ENCODE measurements at regions not wholly inside any gene's neighbourhood (a gene's known extent, or its start where the extent isn't known, plus 50 kb on each side); places are given as distances from the start of the nearest gene placed in this dataset.

DNA sequence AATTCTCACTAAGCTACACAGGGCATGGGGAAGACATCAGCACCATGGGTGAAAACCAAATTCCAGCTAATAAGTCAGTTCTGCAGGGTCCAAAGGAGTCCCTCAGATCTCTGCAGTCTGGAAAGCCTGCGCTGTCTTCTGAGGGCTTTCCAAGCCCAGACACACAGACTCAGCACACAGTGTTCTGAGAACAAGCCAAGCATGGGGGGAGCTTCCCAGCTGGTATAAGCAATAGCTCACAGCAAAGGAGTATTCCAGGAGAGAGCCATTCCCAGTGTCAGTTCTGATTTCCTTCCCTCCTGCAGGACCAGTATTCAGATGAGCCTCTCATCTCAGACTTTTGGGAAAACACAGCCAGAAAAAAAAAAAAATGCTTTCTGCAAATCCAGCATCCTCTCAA lies 370.8 kb downstream of the TNS1 start:
- no peak for DNase-seq (ENCODE audit: insufficient read length, low spot score)
- FAIRE-seq, result no peak
- TF ChIP-seq, protein P1, sequence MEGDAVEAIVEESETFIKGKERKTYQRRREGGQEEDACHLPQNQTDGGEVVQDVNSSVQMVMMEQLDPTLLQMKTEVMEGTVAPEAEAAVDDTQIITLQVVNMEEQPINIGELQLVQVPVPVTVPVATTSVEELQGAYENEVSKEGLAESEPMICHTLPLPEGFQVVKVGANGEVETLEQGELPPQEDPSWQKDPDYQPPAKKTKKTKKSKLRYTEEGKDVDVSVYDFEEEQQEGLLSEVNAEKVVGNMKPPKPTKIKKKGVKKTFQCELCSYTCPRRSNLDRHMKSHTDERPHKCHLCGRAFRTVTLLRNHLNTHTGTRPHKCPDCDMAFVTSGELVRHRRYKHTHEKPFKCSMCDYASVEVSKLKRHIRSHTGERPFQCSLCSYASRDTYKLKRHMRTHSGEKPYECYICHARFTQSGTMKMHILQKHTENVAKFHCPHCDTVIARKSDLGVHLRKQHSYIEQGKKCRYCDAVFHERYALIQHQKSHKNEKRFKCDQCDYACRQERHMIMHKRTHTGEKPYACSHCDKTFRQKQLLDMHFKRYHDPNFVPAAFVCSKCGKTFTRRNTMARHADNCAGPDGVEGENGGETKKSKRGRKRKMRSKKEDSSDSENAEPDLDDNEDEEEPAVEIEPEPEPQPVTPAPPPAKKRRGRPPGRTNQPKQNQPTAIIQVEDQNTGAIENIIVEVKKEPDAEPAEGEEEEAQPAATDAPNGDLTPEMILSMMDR (IDR thresholded peaks at IDR 0.05; ENCODE audit: insufficient read depth, missing control alignments), result no peak

GRCh38 chr2:217631115-217631514 lies 371.7 kb downstream of the TNS1 start:
- no peak for FAIRE-seq
- TF ChIP-seq, protein P1 (IDR thresholded peaks at IDR 0.05; ENCODE audit: insufficient read depth, missing control alignments), result no peak
- no peak for DNase-seq (ENCODE audit: insufficient read length, low spot score)

GRCh38 chr2:217629347-217629746 lies 373.4 kb downstream of the TNS1 start:
- no peak for FAIRE-seq
- TF ChIP-seq, protein P1 (IDR thresholded peaks at IDR 0.05; ENCODE audit: insufficient read depth, missing control alignments), result no peak
- DNase-seq (ENCODE audit: insufficient read length, low spot score), result no peak

DNA sequence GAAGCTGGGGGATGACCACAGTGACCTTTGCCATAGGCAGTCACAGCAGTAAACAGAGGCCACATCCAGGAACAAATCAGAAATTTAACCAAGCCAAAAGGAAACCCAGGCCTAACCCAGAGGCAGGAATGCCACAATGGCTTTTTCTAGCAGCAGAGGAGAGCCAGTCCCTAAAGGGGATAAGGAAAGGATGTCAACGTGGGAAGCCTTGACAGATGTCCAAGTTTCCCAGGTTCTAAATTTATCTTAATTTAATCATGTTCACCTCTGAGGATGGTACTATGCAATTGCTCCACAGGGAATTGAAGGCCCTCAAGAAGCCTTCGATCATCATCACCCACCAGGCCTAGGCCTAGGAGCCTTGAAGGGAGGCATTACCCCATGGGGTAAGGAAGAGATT lies 374.7 kb downstream of the TNS1 start:
- TF ChIP-seq, protein P1 (IDR thresholded peaks at IDR 0.05; ENCODE audit: insufficient read depth, missing control alignments), result no peak
- DNase-seq (ENCODE audit: insufficient read length, low spot score) (no peak), FAIRE-seq (no peak)

GRCh38 chr2:217626926-217627325 lies 375.9 kb downstream of the TNS1 start:
- FAIRE-seq (no peak), DNase-seq (ENCODE audit: insufficient read length, low spot score) (no peak)
- TF ChIP-seq, protein P1 (IDR thresholded peaks at IDR 0.05; ENCODE audit: insufficient read depth, missing control alignments), result no peak

DNA sequence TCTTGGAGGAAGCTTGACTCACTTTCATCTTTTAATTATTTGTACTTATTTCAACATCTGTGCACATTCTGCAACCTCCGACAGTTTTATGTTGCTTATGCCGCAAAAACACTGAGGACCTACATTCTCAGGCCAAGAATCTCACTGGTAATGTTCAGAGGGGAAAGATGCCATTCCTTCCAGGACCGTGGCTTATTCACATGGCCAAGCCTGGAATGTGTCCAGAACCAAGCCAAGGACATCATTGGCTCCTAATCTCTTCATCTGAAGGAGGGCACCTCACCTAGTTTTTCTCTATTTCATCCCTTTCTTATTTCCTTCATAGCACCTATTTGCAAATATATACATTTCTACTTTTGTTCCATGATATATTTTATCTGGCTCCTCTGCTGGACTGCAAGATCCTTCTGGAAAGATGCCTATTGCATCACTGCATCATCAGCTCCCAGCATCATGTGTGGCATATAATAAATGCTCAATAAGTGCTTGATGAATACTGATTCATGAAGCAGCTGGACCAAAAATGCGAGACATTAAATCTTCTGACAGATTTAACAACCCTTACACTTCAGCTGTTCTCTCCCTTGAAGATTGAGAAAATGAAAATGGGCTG lies 377.1 kb downstream of the TNS1 start:
- DNase-seq (ENCODE audit: insufficient read length, low spot score), result no peak
- TF ChIP-seq, protein P1 (IDR thresholded peaks at IDR 0.05; ENCODE audit: insufficient read depth, missing control alignments), result no peak
- FAIRE-seq, result no peak

DNA sequence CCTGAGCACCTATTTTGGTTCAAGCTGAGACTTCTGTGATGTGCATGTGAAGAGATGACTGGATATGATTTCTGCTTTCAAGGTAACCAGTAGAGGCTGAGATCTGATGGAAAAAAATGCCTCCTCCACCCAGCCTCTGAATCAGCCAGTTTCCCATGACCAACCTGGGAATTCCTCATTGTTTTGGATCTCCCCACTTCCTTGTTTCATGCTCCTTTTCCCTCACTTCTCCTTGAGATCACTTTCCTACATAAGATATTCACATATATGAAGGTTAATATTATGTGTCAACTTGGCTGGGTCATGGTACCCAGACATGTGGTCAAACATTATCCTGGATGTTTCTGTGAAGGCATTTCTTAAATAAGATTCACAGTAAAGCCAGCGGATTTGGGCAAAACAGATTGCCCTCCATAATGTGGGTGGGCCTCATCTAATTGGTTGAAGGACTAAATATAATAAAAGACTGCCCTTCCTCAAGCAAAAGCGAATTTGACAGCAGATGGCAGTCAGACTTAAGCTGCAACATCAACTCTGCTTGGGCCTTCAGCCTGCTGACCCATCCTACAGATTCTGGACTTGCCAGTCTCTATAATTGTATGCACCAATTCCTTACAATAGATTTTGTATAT lies 379.4 kb downstream of the TNS1 start:
- FAIRE-seq (no peak), DNase-seq (ENCODE audit: insufficient read length, low spot score) (no peak)
- TF ChIP-seq, protein P1 (IDR thresholded peaks at IDR 0.05; ENCODE audit: insufficient read depth, missing control alignments), result no peak
